Subcutaneous abdominal adipose tissue (tissue), 5 donors: ENCODE measurements at regions not wholly inside any gene's neighbourhood (a gene's known extent, or its start where the extent isn't known, plus 50 kb on each side); places are given as distances from the start of the nearest gene placed in this dataset.

ENCODE experiments used
- H3K27ac ChIP-seq: one replicate; pipeline ENCODE4 v1.7.0; 2013; ENCODE audit warnings: low read depth, mild to moderate bottlenecking, inconsistent platforms, low read length, moderate library complexity
- H3K27me3 ChIP-seq, 5 donors: one replicate each; pipeline ENCODE4 v1.7.0; 2013; ENCODE audit warnings: low read length in 5 of 5, inconsistent platforms in 1 of 5; ENCODE audit not compliant: control insufficient read depth in 5 of 5, insufficient read depth in 4 of 5
- H3K36me3 ChIP-seq, 5 donors: one replicate each; pipeline ENCODE4 v1.7.0; 2013; ENCODE audit warnings: low read length in 5 of 5; ENCODE audit not compliant: control insufficient read depth in 5 of 5, insufficient read depth in 5 of 5
- H3K4me1 ChIP-seq, 5 donors: one replicate each; pipeline ENCODE4 v1.7.0; 2013; ENCODE audit warnings: low read length in 5 of 5, mild to moderate bottlenecking in 3 of 5, moderate library complexity in 1 of 5; ENCODE audit not compliant: control insufficient read depth in 5 of 5, insufficient read depth in 5 of 5
- H3K4me3 ChIP-seq, 5 donors: one replicate each; pipeline ENCODE4 v1.7.0; 2013; ENCODE audit warnings: low read length in 5 of 5, low read depth in 1 of 5
- H3K9ac ChIP-seq, 5 donors: one replicate each; pipeline ENCODE4 v1.7.0; 2013; ENCODE audit warnings: low read length in 5 of 5, mild to moderate bottlenecking in 4 of 5, moderate library complexity in 3 of 5
- H3K9me3 ChIP-seq, 5 donors: one replicate each; pipeline ENCODE4 v1.7.0; 2013; ENCODE audit warnings: low read length in 5 of 5; ENCODE audit not compliant: control insufficient read depth in 5 of 5
- donor health status: healthy.
- donor health status: healthy.
- donor health status: healthy.
- donor health status: healthy.
- donor health status: healthy.

DNA sequence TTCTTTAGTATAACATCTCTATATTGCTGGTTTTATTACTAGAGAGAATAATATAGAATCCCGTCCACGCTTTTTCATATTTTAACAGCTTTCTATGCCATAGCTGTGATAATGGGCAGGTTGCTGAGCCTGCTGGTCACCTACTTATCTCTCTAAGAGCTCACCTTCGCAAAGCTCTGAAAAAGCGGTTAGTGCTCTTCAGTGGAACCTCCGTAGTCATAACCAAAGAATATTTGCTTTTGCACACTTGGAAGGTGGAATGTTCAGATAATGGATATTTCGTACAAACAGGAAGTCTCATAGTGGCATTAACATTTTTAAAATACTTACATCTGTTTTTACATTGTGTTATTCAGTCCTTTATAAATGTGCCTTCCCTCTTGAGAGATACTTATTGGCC lies 388.9 kb upstream of the ANO3 start:
- Histone ChIP-seq H3K36me3 (no peaks in the 10 kb centered on the region), H3K27me3 (peaks cover 0 to 3% (median 0%) of the 10 kb centered on the region in 5 donors), H3K4me1 (no peaks in the 10 kb centered on the region), H3K9me3 (no peaks in the 10 kb centered on the region), H3K27ac (no peak overlapping the region), H3K4me3 (no peak overlapping the region), H3K9ac (no peak overlapping the region)

DNA sequence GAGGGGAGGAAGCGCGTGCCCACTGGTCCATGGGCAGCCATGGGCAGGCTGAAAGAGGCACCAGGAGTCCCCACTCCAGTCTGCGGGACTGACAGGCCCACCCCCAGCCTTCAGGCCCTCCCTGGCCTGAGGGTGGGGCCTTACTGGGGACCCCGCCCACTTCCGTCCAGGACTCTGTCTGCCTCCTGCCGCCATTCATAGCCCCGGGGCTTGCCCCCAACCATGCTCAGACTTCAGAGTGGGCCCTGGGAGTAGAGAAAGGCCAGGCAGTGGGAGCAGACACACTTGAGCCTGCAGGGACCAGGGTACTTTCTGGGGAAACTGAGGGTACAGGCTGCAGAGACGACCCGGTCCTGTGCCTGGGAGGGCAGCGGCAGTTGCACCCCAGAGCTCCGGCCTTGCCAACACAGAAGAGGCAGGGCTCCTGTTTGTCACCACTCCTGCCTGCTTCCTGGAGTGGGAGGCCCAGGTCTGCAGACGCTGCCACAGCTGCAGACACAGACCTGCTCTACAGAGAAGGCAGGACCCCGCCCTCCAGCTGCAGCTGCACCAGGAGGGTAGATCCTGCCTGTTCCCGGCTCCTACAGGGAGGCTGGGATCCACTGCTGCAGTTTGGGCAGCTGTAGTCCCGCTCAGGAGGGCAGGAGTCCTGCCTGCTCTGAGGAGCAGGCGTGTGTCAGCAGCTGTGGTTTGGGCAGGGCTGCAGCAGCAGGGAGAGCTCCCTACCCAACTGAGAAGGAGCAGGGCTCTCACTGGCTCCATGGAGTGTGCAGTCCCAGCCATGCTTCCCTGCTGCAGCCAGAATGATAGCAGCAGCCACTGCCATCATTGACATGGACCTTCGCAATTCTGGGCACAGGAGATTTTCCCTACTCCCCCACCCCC lies 387.9 kb upstream of the ANO3 start:
- no peaks in the 10 kb centered on the region for H3K4me1 ChIP-seq

DNA sequence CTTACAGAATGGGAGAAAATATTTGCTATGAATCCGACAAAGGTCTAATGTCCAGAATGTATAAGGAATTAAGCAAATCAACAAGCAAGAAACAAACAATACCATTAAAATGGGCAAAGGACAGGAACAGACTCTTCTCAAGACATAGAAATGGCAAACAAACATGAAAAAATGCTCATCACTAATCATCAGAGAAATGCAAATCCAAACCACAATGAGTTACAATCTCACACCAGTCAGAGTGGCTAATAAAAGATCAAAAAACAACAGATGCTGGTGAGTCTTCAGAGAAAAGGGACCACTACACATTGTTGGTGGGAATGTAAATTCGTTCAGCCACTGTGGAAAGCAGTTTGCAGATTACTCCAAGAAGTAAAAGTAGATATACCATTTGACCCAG lies 382.0 kb upstream of the ANO3 start:
- no peaks in the 10 kb centered on the region for H3K9me3 ChIP-seq
- no peaks in the 10 kb centered on the region for H3K4me1 ChIP-seq
- no peak overlapping the region for H3K9ac ChIP-seq
- no peaks in the 10 kb centered on the region for H3K36me3 ChIP-seq
- H3K27me3 ChIP-seq: no peaks in the 10 kb centered on the region
- H3K27ac ChIP-seq: no peak overlapping the region
- H3K4me3 ChIP-seq: no peak overlapping the region

More for the DNA sequence above, 387.9 kb upstream of the ANO3 start:
- no peaks in the 10 kb centered on the region for H3K9me3 ChIP-seq
- H3K4me3 ChIP-seq: no peak overlapping the region
- H3K9ac ChIP-seq: no peak overlapping the region
- H3K27me3 ChIP-seq: peaks cover 0 to 3% (median 0%) of the 10 kb centered on the region in 5 donors
- H3K36me3 ChIP-seq: no peaks in the 10 kb centered on the region
- H3K27ac ChIP-seq: no peak overlapping the region

DNA sequence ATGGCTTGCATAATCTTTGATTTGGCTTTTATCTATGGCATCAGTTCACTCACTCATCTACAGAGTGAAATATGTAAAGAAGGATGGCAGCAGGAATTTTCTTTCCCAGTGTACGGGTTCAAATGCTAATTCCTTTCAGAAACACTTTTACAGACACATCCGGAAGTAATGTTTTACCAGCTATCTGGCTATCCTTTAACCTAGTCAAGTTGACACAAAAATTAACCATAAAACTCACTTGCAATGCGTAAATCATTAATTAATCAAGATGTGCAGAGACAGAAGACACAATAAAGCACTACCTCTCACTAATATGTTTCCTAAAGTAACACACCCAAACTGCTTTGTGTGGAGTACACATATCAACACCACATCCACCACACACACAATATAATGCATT lies 378.9 kb upstream of the ANO3 start:
- H3K9ac ChIP-seq: no peak overlapping the region
- H3K27me3 ChIP-seq: no peaks in the 10 kb centered on the region
- H3K27ac ChIP-seq: no peak overlapping the region
- no peaks in the 10 kb centered on the region for H3K4me1 ChIP-seq
- H3K36me3 ChIP-seq: no peaks in the 10 kb centered on the region
- no peaks in the 10 kb centered on the region for H3K9me3 ChIP-seq
- H3K4me3 ChIP-seq: no peak overlapping the region

DNA sequence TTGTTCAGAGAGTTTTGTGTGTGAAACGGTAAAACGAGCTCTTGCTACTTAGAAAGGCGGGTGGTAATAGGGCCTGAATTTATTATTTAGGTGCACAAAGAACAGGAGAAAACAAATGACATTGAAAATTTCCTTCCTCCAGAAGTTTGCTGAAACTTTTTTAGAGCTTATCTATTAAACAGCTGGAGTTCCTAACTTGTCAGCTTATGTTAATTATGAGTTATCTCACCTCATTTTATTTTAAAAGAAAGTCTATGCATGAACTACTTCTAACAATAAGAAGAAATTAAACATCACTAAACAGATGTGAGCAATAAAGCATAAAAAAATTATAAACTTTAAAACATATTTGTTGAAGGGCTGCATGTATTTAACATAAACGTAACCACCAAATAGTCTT lies 373.9 kb upstream of the ANO3 start:
- H3K9ac ChIP-seq: no peak overlapping the region
- no peaks in the 10 kb centered on the region for H3K9me3 ChIP-seq

DNA sequence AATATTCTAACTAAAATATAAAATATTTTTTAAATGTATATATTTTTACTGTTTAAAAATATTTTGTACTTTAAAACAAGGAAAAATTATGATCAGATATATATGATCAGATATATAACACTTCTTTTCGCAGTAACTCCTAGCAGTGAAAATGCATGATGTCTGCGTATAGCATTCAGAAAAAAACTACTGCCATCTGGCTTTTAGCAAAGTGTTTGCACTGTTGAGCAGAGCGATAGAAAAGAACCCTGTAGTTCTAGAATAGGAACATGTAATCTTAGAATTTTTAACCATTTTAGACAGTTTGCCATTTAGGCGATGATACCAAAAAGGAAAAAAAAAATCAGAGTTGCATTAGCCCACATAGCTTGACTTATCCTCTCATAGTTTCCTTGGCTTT lies 370.4 kb upstream of the ANO3 start:
- H3K9me3 ChIP-seq: no peaks in the 10 kb centered on the region
- H3K27ac ChIP-seq: no peak overlapping the region
- H3K27me3 ChIP-seq: no peaks in the 10 kb centered on the region
- H3K4me3 ChIP-seq: no peak overlapping the region
- H3K36me3 ChIP-seq: no peaks in the 10 kb centered on the region
- H3K9ac ChIP-seq: no peak overlapping the region
- no peaks in the 10 kb centered on the region for H3K4me1 ChIP-seq

More for the DNA sequence above, 373.9 kb upstream of the ANO3 start:
- Histone ChIP-seq H3K27me3 (no peaks in the 10 kb centered on the region), H3K4me3 (no peak overlapping the region), H3K4me1 (no peaks in the 10 kb centered on the region), H3K27ac (no peak overlapping the region), H3K36me3 (no peaks in the 10 kb centered on the region)

DNA sequence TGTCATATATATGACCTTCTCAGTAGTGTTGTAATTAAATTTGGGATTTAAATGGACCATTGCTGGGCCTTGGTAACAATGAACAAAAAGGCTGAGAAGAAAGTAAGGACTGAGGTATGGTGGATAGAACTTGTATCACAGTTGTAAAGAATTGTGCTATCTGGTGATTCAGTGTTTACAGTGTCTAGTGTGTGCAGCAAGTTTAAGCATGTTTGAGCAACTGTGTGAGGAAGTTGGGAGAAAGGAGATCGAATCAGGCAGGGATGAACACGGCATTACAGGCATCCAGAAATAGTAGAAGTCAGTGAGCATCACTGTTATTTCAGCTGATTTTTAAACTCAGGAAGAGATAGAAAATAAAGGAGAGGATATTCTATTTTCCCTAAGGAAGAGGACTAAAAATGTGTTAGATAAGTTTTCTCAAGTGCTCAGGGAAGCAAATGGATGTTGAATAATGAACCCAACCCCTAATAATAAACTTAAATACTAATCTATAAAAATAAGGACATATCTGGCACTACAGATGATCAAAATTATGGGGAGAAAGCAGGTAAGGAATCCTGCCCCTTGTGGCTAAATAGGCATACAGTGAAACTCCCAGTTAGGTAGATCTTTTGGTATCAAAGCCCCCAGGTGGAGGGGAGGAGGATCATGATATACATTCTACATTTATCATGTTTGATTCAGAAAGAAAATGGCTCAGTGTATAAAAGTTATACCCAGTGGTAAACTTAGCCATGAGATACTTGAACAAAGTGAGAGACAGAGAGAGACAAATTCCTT lies 361.0 kb upstream of the ANO3 start:
- Histone ChIP-seq H3K9me3 (no peaks in the 10 kb centered on the region), H3K27ac (no peak overlapping the region), H3K27me3 (no peaks in the 10 kb centered on the region), H3K9ac (no peak overlapping the region), H3K36me3 (no peaks in the 10 kb centered on the region), H3K4me1 (no peaks in the 10 kb centered on the region), H3K4me3 (no peak overlapping the region)

DNA sequence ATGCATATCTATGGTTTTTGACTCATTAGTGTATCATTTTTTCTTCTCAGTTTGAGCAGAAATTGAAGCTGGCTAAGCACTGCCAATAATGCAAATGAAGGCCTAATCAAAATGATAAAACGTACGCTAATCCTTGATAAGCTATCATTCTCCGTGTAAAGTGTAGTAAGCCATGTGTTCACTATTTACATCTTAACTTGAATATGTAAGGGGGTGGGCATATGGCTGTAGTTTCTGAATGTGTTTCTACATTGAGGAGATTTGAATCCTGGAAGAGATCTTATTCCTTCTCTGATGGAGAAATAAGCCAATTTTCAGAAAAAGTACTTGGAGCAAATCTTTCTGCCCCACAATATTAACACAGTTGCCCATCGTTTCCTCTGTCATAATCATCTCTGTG lies 351.8 kb upstream of the ANO3 start:
- Histone ChIP-seq H3K4me1 (peaks cover 0 to 3% (median 0%) of the 10 kb centered on the region in 5 donors), H3K9me3 (no peaks in the 10 kb centered on the region), H3K27ac (no peak overlapping the region), H3K36me3 (no peaks in the 10 kb centered on the region), H3K27me3 (no peaks in the 10 kb centered on the region), H3K4me3 (no peak overlapping the region), H3K9ac (no peak overlapping the region)

DNA sequence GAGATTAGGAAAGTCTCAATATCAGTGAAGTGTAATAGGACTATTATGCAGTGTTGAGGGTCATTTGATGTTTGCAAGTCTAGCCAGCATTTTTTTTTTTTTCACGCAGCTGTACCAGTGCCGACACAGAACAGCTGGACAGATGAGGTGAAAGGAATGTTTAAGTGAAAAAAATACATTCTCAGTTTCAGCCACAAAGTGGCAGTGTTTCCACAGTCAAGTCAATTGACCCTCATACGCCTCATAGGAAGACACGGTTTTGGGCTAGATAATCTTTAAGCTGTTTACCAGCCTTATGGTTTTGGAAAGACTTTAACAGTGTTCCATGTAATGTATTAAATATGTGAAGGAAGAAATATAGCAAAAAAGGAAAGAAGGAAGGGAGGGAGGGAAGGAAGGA lies 349.9 kb upstream of the ANO3 start:
- Histone ChIP-seq H3K9me3 (no peaks in the 10 kb centered on the region), H3K27me3 (no peaks in the 10 kb centered on the region), H3K4me3 (no peak overlapping the region), H3K36me3 (no peaks in the 10 kb centered on the region), H3K9ac (peak overlapping the region in 1 of 5 donors; percentile 28), H3K27ac (no peak overlapping the region), H3K4me1 (peaks cover 0 to 3% (median 0%) of the 10 kb centered on the region in 5 donors)

DNA sequence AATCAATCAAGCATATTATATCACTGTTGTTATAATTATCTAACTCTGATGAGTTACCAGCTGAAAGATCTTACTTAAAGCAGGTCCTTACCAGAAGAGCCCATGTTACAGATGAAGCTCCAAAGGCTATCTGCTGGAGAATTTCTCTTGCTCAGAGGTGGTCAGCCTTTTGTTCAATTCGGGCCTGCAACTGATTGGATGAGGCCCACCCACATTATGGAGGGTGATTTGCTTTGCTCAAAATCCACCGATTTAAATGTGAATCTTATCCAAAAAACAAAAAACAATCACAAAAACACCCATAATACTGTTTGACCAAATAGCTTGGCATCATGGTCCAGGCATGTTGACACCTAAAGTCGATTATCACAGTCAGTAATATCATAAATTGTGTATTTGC lies 348.6 kb upstream of the ANO3 start:
- Histone ChIP-seq H3K9me3 (no peaks in the 10 kb centered on the region), H3K9ac (no peak overlapping the region), H3K4me1 (peaks cover 0 to 4% (median 2%) of the 10 kb centered on the region in 5 donors), H3K27ac (no peak overlapping the region), H3K4me3 (no peak overlapping the region), H3K27me3 (no peaks in the 10 kb centered on the region), H3K36me3 (no peaks in the 10 kb centered on the region)
